ENCODE measurements at regions not wholly inside any gene's neighbourhood (a gene's known extent, or its start where the extent isn't known, plus 50 kb on each side); places are given as distances from the start of the nearest gene placed in this dataset.

GRCh38 chrX:94742772-94743171 lies 1068.8 kb downstream of the FAM133A start:
- no peak for DNase-seq
- Histone ChIP-seq H3K4me3 (no peak overlapping the region), H3K9me3 (no peaks in the 10 kb centered on the region), H3K27me3 (no peaks in the 10 kb centered on the region), H3K4me1 (no peaks in the 10 kb centered on the region), H3K27ac (no peak overlapping the region), H3K36me3 (no peaks in the 10 kb centered on the region)
- intact Hi-C loops (cut with DNase I): no loop called here
- no peak for TF ChIP-seq CTCF (IDR thresholded peaks at IDR 0.05)
- TF ChIP-seq POLR2AphosphoS5 (IDR thresholded peaks at IDR 0.05): no peak
- no peak for TF ChIP-seq POLR2A (IDR thresholded peaks at IDR 0.05)
- TF ChIP-seq EP300 (IDR thresholded peaks at IDR 0.05): no peak
- 83 to 89% methylated on average over 3 of the region's 3 CpGs for WGBS, 2 donors

DNA sequence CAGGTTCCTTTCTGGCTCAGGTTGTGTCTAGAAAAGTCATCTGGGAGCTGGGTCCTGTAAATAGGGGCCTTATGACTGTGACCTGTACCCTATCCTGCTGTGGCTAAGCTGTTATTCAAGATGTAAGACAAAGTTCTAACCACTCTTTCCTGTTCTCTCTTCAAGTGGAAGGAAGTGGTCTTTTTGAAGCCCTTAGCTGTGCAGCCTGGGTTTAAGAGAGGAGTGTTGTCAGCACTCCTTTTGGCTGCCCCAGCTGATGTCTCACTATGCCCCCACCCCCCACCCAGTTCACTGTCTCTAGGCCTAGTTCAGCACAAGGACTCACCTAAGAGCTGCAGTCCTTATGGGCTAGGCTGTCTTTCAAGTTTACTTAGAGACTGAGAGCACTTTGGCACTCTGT lies 1069.5 kb downstream of the FAM133A start:
- Histone ChIP-seq H3K27me3 (no peaks in the 10 kb centered on the region), H3K27ac (no peak overlapping the region), H3K9me3 (no peaks in the 10 kb centered on the region), H3K36me3 (no peaks in the 10 kb centered on the region), H3K4me1 (no peaks in the 10 kb centered on the region), H3K4me3 (no peak overlapping the region)
- intact Hi-C loops (cut with DNase I): no loop called here
- DNase-seq: no peak
- no peak for TF ChIP-seq POLR2AphosphoS5 (IDR thresholded peaks at IDR 0.05)
- TF ChIP-seq POLR2A (IDR thresholded peaks at IDR 0.05): no peak

- no peak for TF ChIP-seq EP300 (IDR thresholded peaks at IDR 0.05)
- TF ChIP-seq POLR2A (IDR thresholded peaks at IDR 0.05): no peak
- TF ChIP-seq CTCF (IDR thresholded peaks at IDR 0.05): no peak
- TF ChIP-seq POLR2AphosphoS5 (IDR thresholded peaks at IDR 0.05): no peak
- Histone ChIP-seq H3K36me3 (no peaks in the 10 kb centered on the region), H3K4me3 (no peak overlapping the region), H3K4me1 (no peaks in the 10 kb centered on the region), H3K27me3 (no peaks in the 10 kb centered on the region), H3K9me3 (no peaks in the 10 kb centered on the region), H3K27ac (no peak overlapping the region)
- intact Hi-C loops (cut with DNase I): no loop called here
- 61 to 81% methylated on average over 3 of the region's 3 CpGs for WGBS, 2 donors
- no peak for DNase-seq
Observed at GRCh38 chrX:94744786-94745185, 1070.8 kb downstream of the FAM133A start.

DNA sequence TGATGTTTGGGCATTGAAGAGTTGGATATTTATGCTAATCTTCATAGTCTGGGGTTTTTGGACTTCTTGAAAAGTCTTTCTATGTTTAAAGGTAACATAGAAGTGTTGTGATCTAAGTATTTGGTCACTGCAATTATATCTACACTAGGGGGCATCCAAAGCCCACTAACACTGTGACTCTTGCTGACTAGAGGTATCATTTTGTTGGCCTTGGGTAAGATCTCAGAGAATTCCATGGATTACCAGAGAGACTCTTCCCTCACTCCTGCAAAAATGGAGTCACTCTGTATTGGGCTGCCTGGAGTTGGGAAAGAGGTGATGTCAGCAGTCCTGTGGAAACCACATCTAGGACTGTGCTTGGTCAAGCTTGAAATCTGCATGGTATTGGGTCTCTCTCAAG lies 1077.6 kb downstream of the FAM133A start:
- TF ChIP-seq POLR2A (IDR thresholded peaks at IDR 0.05) (no peak), EP300 (IDR thresholded peaks at IDR 0.05) (no peak), CTCF (IDR thresholded peaks at IDR 0.05) (no peak), POLR2AphosphoS5 (IDR thresholded peaks at IDR 0.05) (no peak)

GRCh38 chrX:94752434-94753169 lies 1078.6 kb downstream of the FAM133A start:
- H3K27me3 ChIP-seq: no peaks in the 10 kb centered on the region
- H3K27ac ChIP-seq: no peak overlapping the region
- no peaks in the 10 kb centered on the region for H3K9me3 ChIP-seq
- H3K36me3 ChIP-seq: no peaks in the 10 kb centered on the region
- TF ChIP-seq POLR2A (IDR thresholded peaks at IDR 0.05): no peak
- no peak overlapping the region for H3K4me3 ChIP-seq
- WGBS, 2 donors: 91 to 95% methylated on average over 3 of the region's 3 CpGs
- intact Hi-C loops (cut with DNase I): no loop called here
- no peak for DNase-seq
- H3K4me1 ChIP-seq: no peaks in the 10 kb centered on the region

More for the DNA sequence above, 1077.6 kb downstream of the FAM133A start:
- Histone ChIP-seq H3K4me1 (no peaks in the 10 kb centered on the region), H3K4me3 (no peak overlapping the region), H3K27me3 (no peaks in the 10 kb centered on the region), H3K9me3 (no peaks in the 10 kb centered on the region), H3K27ac (no peak overlapping the region), H3K36me3 (no peaks in the 10 kb centered on the region)
- DNase-seq: no peak
- intact Hi-C loops (cut with DNase I): no loop called here

DNA sequence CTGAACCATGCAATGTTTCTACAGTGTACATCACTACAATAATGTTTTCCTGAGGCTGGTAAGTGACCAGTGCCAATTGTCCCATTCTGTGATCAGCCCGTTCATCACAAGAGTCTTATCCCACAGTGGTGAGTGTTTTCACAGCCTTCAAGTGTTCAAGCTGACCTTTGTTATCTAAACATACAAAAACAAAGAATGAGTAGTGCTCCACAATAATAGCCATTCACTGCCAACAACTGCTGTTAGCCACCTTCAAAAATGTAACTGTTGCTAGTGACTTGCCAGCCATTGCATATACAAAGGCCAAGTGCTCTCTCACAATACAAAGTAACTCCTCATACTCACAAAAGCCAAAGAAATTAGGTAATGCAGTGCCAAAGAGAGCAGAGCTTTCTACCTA lies 1084.1 kb downstream of the FAM133A start:
- Histone ChIP-seq H3K4me1 (no peaks in the 10 kb centered on the region), H3K4me3 (no peak overlapping the region), H3K27ac (no peak overlapping the region), H3K9me3 (no peaks in the 10 kb centered on the region), H3K36me3 (no peaks in the 10 kb centered on the region), H3K27me3 (no peaks in the 10 kb centered on the region)
- intact Hi-C loops (cut with DNase I): no loop called here
- no peak for DNase-seq
- TF ChIP-seq CTCF (IDR thresholded peaks at IDR 0.05): no peak
- no peak for TF ChIP-seq EP300 (IDR thresholded peaks at IDR 0.05)
- TF ChIP-seq POLR2AphosphoS5 (IDR thresholded peaks at IDR 0.05): no peak
- no peak for TF ChIP-seq POLR2A (IDR thresholded peaks at IDR 0.05)
- 28 to 68% methylated on average over 1 of the region's 1 CpG for WGBS, 2 donors

Data from sigmoid colon (tissue), 6 donors.